ENCODE measurements at regions not wholly inside any gene's neighbourhood (a gene's known extent, or its start where the extent isn't known, plus 50 kb on each side); places are given as distances from the start of the nearest gene placed in this dataset.

DNA sequence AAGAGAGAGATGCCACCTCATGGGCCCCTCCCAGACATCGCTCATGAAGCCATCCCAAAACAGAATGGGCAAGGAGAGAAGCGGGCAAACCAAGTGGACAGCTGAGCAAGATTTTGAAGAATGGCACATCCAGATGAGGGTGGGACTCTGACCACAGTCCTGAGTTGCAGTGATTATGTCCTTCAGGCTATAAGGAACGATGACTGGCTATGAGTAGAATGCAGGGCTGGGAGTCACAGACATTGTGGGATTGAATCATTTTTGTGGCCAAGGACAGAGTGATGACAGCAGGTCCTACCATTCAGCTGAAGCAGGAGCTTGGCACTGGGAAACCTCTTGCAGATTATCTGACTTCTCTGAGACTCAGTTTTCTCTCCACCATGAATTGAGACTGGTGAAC lies 245.7 kb upstream of the SLC30A5 start:
- no peak for TF ChIP-seq POLR2A (IDR thresholded peaks at IDR 0.05)
- TF ChIP-seq, protein P1, sequence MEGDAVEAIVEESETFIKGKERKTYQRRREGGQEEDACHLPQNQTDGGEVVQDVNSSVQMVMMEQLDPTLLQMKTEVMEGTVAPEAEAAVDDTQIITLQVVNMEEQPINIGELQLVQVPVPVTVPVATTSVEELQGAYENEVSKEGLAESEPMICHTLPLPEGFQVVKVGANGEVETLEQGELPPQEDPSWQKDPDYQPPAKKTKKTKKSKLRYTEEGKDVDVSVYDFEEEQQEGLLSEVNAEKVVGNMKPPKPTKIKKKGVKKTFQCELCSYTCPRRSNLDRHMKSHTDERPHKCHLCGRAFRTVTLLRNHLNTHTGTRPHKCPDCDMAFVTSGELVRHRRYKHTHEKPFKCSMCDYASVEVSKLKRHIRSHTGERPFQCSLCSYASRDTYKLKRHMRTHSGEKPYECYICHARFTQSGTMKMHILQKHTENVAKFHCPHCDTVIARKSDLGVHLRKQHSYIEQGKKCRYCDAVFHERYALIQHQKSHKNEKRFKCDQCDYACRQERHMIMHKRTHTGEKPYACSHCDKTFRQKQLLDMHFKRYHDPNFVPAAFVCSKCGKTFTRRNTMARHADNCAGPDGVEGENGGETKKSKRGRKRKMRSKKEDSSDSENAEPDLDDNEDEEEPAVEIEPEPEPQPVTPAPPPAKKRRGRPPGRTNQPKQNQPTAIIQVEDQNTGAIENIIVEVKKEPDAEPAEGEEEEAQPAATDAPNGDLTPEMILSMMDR (IDR thresholded peaks at IDR 0.05), result no peak

Measured in ovary (tissue), 3 donors.